Heart right ventricle (tissue), 16 donors: ENCODE measurements at regions not wholly inside any gene's neighbourhood (a gene's known extent, or its start where the extent isn't known, plus 50 kb on each side); places are given as distances from the start of the nearest gene placed in this dataset.

Source experiments
- ATAC-seq, 8 donors: fragments of 200-7000 bp; cut with Tn5 transposase; one replicate each; pipeline ENCODE4 v1.9.1; 2020; ENCODE audit warnings: mild to moderate bottlenecking in 8 of 8, moderate library complexity in 8 of 8, moderate number of reproducible peaks in 1 of 8
- DNase-seq, 2 donors: peaks; one replicate each; pipeline ENCODE4 v3.0.0-alpha.2; 2020
- H3K27ac ChIP-seq, 10 donors: fragments of 200-600 bp; sonication (generic) in 2 of 10; one replicate each; pipeline versions ENCODE4 v1.5.0 to v1.8.0; 2020 to 2022; ENCODE audit warnings: mild to moderate bottlenecking in 3 of 10
- H3K27me3 ChIP-seq, 7 donors: fragments of 200-600 bp; one replicate each; pipeline ENCODE4 v1.8.0; 2021 to 2022; ENCODE audit warnings: mild to moderate bottlenecking in 2 of 7
- H3K36me3 ChIP-seq, 9 donors: fragments of 200-600 bp; sonication (generic) in 1 of 9; one replicate each; pipeline versions ENCODE4 v1.5.0 to v1.8.0; 2020 to 2022; ENCODE audit warnings: mild to moderate bottlenecking in 2 of 9
- H3K4me1 ChIP-seq, 9 donors: fragments of 200-600 bp; sonication (generic) in 1 of 9; one replicate each; pipeline versions ENCODE4 v1.5.0 to v1.8.0; 2020 to 2022; ENCODE audit warnings: mild to moderate bottlenecking in 4 of 9
- H3K4me3 ChIP-seq, 10 donors: fragments of 200-600 bp; sonication (generic) in 2 of 10; one replicate each; pipeline versions ENCODE4 v1.5.0 to v1.8.0; 2020 to 2022; ENCODE audit warnings: mild to moderate bottlenecking in 7 of 10, moderate library complexity in 2 of 10
- H3K9me3 ChIP-seq, 11 donors: fragments of 200-600 bp in 10 of 11; sonication (generic) in 2 of 11; one replicate each; pipeline versions ENCODE4 v1.5.0 to v1.8.0; 2013 to 2022; ENCODE audit warnings: mild to moderate bottlenecking in 2 of 11, control low read depth in 1 of 11, moderate library complexity in 1 of 11
- WGBS, 2 donors: extraction: QIAGEN DNeasy Blood & Tissue Kit; methylation state at CpG; one replicate each; pipeline ENCODE4 v1.1.7; 2013; ENCODE audit warnings: inconsistent platforms in 1 of 2; 5-methylcytosine and 5-hydroxymethylcytosine counted together
- intact Hi-C, 10 donors: fragments of 100-400 bp; cut with DNase I; formaldehyde crosslinking; loops; one replicate each; pipeline versions ENCODE4 v1.11.1 to v1.14.2; 2022
- TF ChIP-seq, protein P1 (sequence below), 9 donors: fragments of 200-600 bp; sonication (generic) in 2 of 9; IDR thresholded peaks; one replicate each; pipeline versions ENCODE4 v1.5.0 to v1.8.0; 2021 to 2022; ENCODE audit warnings: antibody characterized with exemption in 9 of 9, mild to moderate bottlenecking in 5 of 9, moderate library complexity in 1 of 9
- donor health status: Arrhythmogenic right ventricular cardiomyopathy.
- donor health status: ischemic (EF 13 %, LVEDD 7.1; RV severe dilation, severe dysfunction).
- donor health status: healthy with polysubstance abuse.
- donor health status: DM: no; HTN: yes; CAD: no.
- donor health status: DM: no; HTN: no; CAD: no.
- donor health status: ischemic (EF 25% LVEDD 6.9; RV normal size, moderate dysfunction).
- donor health status: ischemic (EF 25% LVEDD 5.7; RV mildly dilated, moderate dysfunction).
- donor health status: healthy.
- donor health status: DM: yes; HTN: yes; CAD: no.
- donor health status: Ischemic cardiomyopathy.
- donor health status: ischemic (EF 35%, LVEDD 5.7; RV mildly dilated, moderate dysfunction).
- donor health status: nonischemic (EF 11% LVEDD 7.7; RV severe dilation, severe dysfunction).
- donor health status: DM: yes; HTN: yes; CAD: no.
- donor health status: PGD.
- donor health status: ischemic (EF 29% LVEDD 5.4; RV normal size, mild dysfunction).
- donor health status: nonischemic (EF 23%, LVEDD 6.1; RV moderate dilation, normal function).

DNA sequence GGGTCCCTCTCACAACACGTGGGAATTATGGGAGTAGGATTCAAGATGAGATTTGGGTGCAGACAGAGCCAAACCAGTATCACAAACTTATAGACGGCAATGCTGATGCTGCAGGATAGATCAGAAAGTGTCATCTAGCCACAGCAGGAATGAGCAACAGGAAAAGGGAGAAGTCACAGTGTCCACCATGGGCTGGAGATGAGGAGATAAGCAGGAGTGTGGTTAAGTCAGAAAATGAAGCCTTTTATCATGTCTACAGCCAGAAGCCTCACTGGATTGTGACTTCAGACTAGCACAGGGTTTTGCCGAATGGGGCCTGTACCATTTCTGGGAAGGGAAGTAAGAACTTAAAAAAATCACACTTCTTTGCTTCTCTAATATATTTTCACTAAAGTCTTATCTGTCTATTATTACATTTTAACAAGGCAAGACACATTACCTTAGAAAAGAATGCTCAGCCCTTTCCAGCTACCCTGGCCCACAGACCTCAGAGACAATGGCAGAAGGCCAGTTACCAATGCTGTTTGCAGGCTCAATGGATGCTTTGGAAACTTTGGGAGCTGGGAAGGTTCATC is 490.2 kb upstream of the SALL1 start:
- TF ChIP-seq, protein P1, sequence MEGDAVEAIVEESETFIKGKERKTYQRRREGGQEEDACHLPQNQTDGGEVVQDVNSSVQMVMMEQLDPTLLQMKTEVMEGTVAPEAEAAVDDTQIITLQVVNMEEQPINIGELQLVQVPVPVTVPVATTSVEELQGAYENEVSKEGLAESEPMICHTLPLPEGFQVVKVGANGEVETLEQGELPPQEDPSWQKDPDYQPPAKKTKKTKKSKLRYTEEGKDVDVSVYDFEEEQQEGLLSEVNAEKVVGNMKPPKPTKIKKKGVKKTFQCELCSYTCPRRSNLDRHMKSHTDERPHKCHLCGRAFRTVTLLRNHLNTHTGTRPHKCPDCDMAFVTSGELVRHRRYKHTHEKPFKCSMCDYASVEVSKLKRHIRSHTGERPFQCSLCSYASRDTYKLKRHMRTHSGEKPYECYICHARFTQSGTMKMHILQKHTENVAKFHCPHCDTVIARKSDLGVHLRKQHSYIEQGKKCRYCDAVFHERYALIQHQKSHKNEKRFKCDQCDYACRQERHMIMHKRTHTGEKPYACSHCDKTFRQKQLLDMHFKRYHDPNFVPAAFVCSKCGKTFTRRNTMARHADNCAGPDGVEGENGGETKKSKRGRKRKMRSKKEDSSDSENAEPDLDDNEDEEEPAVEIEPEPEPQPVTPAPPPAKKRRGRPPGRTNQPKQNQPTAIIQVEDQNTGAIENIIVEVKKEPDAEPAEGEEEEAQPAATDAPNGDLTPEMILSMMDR (IDR thresholded peaks at IDR 0.05), result no peak
- H3K9me3 ChIP-seq, result no peaks in the 10 kb centered on the region
- H3K36me3 ChIP-seq, result no peaks in the 10 kb centered on the region
- intact Hi-C loops, result no loop called here
- H3K27ac ChIP-seq, result no peak overlapping the region
- H3K4me3 ChIP-seq, result no peak overlapping the region
- peaks cover 0 to 21% (median 8%) of the 10 kb centered on the region in 7 donors for H3K27me3 ChIP-seq
- H3K4me1 ChIP-seq, result no peaks in the 10 kb centered on the region
- 69 to 78% methylated on average over 3 of the region's 3 CpGs for WGBS, 2 donors
- DNase-seq (no peak), ATAC-seq (no peak)

DNA sequence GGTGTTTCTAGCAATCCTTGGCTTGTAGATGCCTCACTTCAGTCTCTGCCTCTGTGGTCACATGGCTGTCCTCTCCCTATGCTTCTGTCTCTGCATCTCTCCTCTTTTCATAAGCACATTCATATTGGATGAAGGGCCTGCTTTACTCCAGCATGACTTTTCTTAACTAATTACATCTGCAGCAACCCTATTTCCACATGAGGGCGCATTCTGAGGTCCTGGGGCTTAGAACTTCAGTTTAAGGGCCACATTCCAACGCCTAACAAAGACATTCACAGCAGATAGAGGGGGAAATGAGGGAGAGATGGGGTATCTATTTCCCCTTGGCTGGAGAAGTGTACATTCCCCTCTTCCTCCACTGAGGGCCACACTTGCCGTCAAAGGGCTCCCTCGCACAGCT is 489.1 kb upstream of the SALL1 start:
- DNase-seq (no peak), ATAC-seq (no peak)
- 74 to 76% methylated on average over 4 of the region's 4 CpGs for WGBS, 2 donors
- H3K4me3 ChIP-seq, result no peak overlapping the region
- H3K27me3 ChIP-seq, result peaks cover 0 to 21% (median 8%) of the 10 kb centered on the region in 7 donors
- intact Hi-C loops, result no loop called here
- no peak overlapping the region for H3K27ac ChIP-seq
- H3K4me1 ChIP-seq, result no peaks in the 10 kb centered on the region
- no peaks in the 10 kb centered on the region for H3K36me3 ChIP-seq
- TF ChIP-seq, protein P1 (IDR thresholded peaks at IDR 0.05), result no peak
- H3K9me3 ChIP-seq, result no peaks in the 10 kb centered on the region

DNA sequence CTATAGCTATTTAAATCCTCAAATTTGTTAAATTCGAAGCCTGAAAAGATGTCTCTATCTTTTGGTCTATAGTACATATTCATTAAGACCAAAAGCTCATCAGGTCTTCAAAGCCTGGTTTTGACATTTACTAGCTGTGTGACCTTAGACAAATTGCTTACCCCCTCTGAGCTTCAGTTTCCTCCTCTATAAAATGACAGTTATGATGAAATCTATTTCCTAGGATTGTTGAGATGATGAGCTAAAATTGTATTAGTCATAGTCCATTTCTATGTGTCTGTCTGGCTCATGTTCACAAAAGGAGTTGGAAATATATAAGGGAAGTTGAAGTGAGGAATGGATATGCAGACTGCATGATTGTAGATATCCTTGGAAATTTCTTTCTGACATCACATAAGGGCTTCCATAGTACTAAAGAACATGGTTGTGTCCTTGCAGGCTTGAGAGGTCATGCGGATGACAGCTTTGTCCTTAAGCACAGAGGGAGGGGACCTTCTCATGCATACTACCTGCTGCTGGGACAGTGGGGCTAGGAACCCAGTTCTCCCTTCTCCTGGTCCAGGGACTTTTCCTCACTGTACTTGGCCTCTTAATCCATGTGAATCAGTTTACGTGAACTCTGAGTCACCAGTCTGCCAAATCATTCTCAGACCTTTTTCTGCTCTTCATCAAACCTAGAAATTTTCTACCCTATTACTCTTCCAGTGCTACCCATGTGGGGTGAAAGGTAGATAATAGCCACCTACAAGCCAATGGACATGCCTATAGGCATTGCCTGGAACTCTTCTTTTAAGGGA is 487.5 kb upstream of the SALL1 start:
- no peak overlapping the region for H3K27ac ChIP-seq
- H3K27me3 ChIP-seq, result peaks cover 0 to 21% (median 8%) of the 10 kb centered on the region in 7 donors
- intact Hi-C loops, result no loop called here
- H3K4me3 ChIP-seq, result no peak overlapping the region
- DNase-seq, result no peak
- no peaks in the 10 kb centered on the region for H3K9me3 ChIP-seq
- H3K36me3 ChIP-seq, result no peaks in the 10 kb centered on the region
- H3K4me1 ChIP-seq, result no peaks in the 10 kb centered on the region
- ATAC-seq, result no peak
- WGBS, 2 donors, result 75 to 83% methylated on average over 3 of the region's 3 CpGs
- TF ChIP-seq, protein P1 (IDR thresholded peaks at IDR 0.05), result no peak

DNA sequence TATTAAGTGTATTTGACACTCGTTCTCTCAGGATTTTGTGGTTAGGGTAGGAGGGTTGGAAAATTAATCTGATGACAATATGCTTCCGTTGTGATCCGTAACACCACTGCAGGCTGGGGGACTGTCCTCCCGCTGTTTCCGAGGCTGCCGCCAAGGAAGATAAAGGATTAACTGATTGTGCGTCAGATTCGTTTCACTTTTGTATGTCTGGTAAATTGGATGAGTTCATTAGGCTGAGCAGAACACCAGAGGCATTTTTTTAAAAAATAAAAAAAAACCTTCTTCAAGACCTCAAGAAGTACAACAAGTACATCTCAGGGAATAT is 486.7 kb upstream of the SALL1 start:
- TF ChIP-seq, protein P1 (IDR thresholded peaks at IDR 0.05), result no peak
- 9 to 12% methylated on average over 8 of the region's 8 CpGs for WGBS, 2 donors
- Histone ChIP-seq H3K9me3 (no peaks in the 10 kb centered on the region), H3K4me1 (no peaks in the 10 kb centered on the region), H3K4me3 (no peak overlapping the region), H3K36me3 (no peaks in the 10 kb centered on the region), H3K27ac (no peak overlapping the region), H3K27me3 (peaks cover 0 to 21% (median 8%) of the 10 kb centered on the region in 7 donors)
- DNase-seq, result no peak
- intact Hi-C loops, result no loop called here
- no peak for ATAC-seq
